ENCODE measurements at regions not wholly inside any gene's neighbourhood (a gene's known extent, or its start where the extent isn't known, plus 50 kb on each side); places are given as distances from the start of the nearest gene placed in this dataset.

DNA sequence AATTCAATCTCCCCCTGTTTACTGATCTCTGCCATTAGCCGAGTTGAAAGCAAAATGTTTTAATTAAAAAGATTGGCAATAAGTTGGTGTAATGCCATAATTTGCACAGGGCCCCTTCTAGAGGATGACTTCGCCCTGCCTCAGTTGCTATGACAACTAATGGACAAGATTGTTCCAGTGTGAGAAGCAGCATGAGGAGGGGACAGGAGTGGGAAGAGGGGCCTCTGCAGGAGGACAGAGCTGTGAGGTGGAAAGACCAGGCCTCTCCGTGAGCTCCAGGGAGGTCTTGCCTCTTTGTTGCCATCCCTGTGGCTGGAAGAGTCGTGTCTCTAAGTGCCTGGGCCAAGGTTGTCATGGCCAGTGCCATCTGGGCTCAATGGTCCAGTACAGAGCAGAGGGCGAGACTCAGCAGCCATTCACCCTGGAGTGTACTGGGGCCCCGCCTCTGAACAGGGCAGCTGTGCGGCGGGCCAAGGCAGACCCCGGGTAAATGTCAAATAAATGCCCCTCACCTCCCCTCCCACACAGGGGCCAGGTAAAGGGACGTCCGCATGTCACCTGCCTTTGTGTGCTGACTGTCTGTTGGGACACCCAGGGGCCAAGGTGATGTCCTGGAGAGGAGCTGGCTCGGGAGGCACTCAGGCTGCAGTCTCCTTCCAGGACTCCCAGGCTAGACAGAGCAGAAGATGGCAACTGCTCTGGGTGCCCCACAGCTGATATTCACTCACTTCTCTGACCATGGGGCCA, 97.0 kb upstream of the RET start:
- Histone ChIP-seq H3K9me3 (ENCODE audit: control insufficient read depth, insufficient read depth, low read depth, low read length) (no peaks in the 10 kb centered on the region), H2AFZ (ENCODE audit: low read length) (no peak overlapping the region), H3K79me2 (ENCODE audit: control insufficient read depth, insufficient read depth, low read length) (no peaks in the 10 kb centered on the region), H3K4me1 (ENCODE audit: control insufficient read depth, extremely low read depth, insufficient read depth, low read length) (no peaks in the 10 kb centered on the region), H3K27me3 (ENCODE audit: control insufficient read depth, insufficient read depth, low read length) (no peaks in the 10 kb centered on the region), H3K27ac (ENCODE audit: insufficient read depth, low read length) (no peak overlapping the region), H3K4me2 (ENCODE audit: extremely low read depth, insufficient read depth, low read length) (no peak overlapping the region), H3K4me3 (replicated peaks in 1 of 4; ENCODE audit: control extremely low read depth in 1 of 4, insufficient read depth in 1 of 4, low read depth in 3 of 4, low read length in 4 of 4) (no peak overlapping the region), H4K20me1 (ENCODE audit: control insufficient read depth, extremely low read depth, insufficient read depth, low read length) (no peaks in the 10 kb centered on the region), H3K9ac (ENCODE audit: insufficient read depth, low read length) (no peak overlapping the region), H3K36me3 (ENCODE audit: control insufficient read depth, insufficient read depth, low read length) (no peaks in the 10 kb centered on the region)
- no peak for DNase-seq (ENCODE audit: low read depth in 2 of 2)
- TF ChIP-seq, protein P1, sequence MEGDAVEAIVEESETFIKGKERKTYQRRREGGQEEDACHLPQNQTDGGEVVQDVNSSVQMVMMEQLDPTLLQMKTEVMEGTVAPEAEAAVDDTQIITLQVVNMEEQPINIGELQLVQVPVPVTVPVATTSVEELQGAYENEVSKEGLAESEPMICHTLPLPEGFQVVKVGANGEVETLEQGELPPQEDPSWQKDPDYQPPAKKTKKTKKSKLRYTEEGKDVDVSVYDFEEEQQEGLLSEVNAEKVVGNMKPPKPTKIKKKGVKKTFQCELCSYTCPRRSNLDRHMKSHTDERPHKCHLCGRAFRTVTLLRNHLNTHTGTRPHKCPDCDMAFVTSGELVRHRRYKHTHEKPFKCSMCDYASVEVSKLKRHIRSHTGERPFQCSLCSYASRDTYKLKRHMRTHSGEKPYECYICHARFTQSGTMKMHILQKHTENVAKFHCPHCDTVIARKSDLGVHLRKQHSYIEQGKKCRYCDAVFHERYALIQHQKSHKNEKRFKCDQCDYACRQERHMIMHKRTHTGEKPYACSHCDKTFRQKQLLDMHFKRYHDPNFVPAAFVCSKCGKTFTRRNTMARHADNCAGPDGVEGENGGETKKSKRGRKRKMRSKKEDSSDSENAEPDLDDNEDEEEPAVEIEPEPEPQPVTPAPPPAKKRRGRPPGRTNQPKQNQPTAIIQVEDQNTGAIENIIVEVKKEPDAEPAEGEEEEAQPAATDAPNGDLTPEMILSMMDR (conservative IDR thresholded peaks at IDR 0.05 in 1 of 2, IDR thresholded peaks at IDR 0.05 in 1 of 2; ENCODE audit: low read depth in 1 of 2, low read length in 2 of 2): no peak
- TF ChIP-seq EZH2 (IDR thresholded peaks at IDR 0.05; ENCODE audit: low read length, missing control alignments): no peak

DNA sequence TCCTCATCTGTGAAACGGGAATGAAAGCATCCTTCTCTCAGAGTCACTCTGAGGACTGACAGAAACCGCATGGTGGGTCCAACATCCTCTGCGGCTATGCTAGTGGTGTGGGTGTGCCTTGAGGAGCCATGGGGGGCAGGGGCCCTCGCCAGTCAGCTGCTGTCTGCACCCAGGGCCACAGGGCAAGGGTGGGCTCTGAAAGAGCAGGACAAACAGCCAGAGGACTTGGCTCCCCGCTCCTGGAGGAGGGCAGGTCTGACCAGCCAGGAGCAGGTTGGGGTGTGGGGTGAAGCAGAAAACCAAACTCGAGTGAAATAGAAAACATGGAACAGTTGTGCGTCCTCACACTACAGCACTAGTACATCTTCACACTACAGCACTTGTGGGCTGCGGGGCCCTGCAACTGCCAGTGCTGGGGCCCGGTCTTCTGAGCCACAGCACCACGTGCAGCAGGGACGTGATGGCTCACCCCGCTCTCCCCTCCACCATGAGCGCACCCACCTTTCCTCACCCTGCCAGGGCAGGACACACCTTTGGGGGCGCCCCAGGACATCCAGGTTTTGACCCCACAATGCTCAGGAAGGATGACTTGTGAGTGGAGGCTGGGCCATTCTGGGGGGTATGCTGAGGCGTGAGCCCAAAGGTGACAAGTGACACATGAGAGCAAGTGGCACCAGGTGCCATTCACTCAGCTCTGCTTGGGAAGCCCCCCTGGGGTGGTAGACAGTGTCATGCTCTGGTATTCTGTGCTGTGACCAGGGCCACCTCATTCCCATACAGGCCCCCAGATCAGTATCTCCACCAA, 96.1 kb upstream of the RET start:
- Histone ChIP-seq H3K4me3 (replicated peaks in 1 of 4; ENCODE audit: control extremely low read depth in 1 of 4, insufficient read depth in 1 of 4, low read depth in 3 of 4, low read length in 4 of 4) (no peak overlapping the region), H3K9me3 (ENCODE audit: control insufficient read depth, insufficient read depth, low read depth, low read length) (no peaks in the 10 kb centered on the region), H3K4me1 (ENCODE audit: control insufficient read depth, extremely low read depth, insufficient read depth, low read length) (no peaks in the 10 kb centered on the region), H3K9ac (ENCODE audit: insufficient read depth, low read length) (no peak overlapping the region), H3K27me3 (ENCODE audit: control insufficient read depth, insufficient read depth, low read length) (no peaks in the 10 kb centered on the region), H3K27ac (ENCODE audit: insufficient read depth, low read length) (no peak overlapping the region), H3K79me2 (ENCODE audit: control insufficient read depth, insufficient read depth, low read length) (no peaks in the 10 kb centered on the region), H3K4me2 (ENCODE audit: extremely low read depth, insufficient read depth, low read length) (no peak overlapping the region), H3K36me3 (ENCODE audit: control insufficient read depth, insufficient read depth, low read length) (no peaks in the 10 kb centered on the region), H4K20me1 (ENCODE audit: control insufficient read depth, extremely low read depth, insufficient read depth, low read length) (no peaks in the 10 kb centered on the region), H2AFZ (ENCODE audit: low read length) (no peak overlapping the region)
- no peak for DNase-seq (ENCODE audit: low read depth in 2 of 2)
- TF ChIP-seq, protein P1 (conservative IDR thresholded peaks at IDR 0.05 in 1 of 2, IDR thresholded peaks at IDR 0.05 in 1 of 2; ENCODE audit: low read depth in 1 of 2, low read length in 2 of 2): no peak
- TF ChIP-seq EZH2 (IDR thresholded peaks at IDR 0.05; ENCODE audit: low read length, missing control alignments): no peak

DNA sequence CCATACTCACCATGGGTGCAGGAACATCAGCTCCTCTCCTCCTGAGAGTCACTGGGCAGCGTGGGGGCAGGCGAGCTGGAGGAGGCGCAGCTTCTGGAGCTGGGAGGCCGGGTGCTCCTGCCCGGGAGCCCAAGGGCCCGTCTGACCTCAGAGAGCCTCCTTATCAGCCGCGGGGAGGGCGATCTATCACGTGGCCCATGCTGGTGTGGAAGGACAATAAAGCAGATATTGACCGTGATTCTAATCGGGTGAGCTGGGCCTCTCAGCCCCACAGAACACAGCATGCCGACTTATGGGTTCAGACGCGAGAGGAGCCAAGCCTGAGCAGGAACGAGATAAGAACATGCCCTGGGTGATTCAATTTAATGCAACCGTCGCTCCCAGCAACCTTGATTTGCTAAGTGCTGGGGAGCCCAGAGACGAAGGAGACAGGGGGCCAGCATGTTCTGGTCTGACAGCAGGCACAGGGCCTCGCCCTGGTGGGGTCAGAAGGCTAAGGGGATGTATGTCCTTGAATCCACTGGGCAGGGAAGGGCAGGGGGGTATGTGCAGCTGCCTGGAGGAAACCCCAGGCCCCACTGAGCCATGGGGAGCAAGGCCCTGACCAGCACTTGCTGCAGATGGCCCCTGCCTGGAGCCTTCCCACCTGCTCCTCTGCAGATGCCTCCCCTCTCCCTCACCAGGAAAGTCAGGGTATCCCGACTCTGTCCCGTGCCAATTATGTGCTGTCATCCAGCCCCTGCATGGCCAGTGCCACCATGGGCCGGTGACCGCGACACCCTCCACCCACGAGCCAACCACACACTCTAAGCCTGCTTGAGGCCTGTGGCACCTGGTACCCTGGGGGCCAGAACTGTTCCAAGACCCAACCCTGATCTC, 95.3 kb upstream of the RET start:
- Histone ChIP-seq H3K4me3 (replicated peaks in 1 of 4; ENCODE audit: control extremely low read depth in 1 of 4, insufficient read depth in 1 of 4, low read depth in 3 of 4, low read length in 4 of 4) (no peak overlapping the region), H3K9me3 (ENCODE audit: control insufficient read depth, insufficient read depth, low read depth, low read length) (no peaks in the 10 kb centered on the region), H3K36me3 (ENCODE audit: control insufficient read depth, insufficient read depth, low read length) (no peaks in the 10 kb centered on the region), H3K4me1 (ENCODE audit: control insufficient read depth, extremely low read depth, insufficient read depth, low read length) (no peaks in the 10 kb centered on the region), H3K79me2 (ENCODE audit: control insufficient read depth, insufficient read depth, low read length) (no peaks in the 10 kb centered on the region), H3K4me2 (ENCODE audit: extremely low read depth, insufficient read depth, low read length) (no peak overlapping the region), H4K20me1 (ENCODE audit: control insufficient read depth, extremely low read depth, insufficient read depth, low read length) (no peaks in the 10 kb centered on the region), H3K27me3 (ENCODE audit: control insufficient read depth, insufficient read depth, low read length) (no peaks in the 10 kb centered on the region), H2AFZ (ENCODE audit: low read length) (no peak overlapping the region), H3K27ac (ENCODE audit: insufficient read depth, low read length) (no peak overlapping the region), H3K9ac (ENCODE audit: insufficient read depth, low read length) (no peak overlapping the region)
- no peak for DNase-seq (ENCODE audit: low read depth in 2 of 2)
- TF ChIP-seq, protein P1 (conservative IDR thresholded peaks at IDR 0.05 in 1 of 2, IDR thresholded peaks at IDR 0.05 in 1 of 2; ENCODE audit: low read depth in 1 of 2, low read length in 2 of 2): no peak
- no peak for TF ChIP-seq EZH2 (IDR thresholded peaks at IDR 0.05; ENCODE audit: low read length, missing control alignments)
